ENCODE measurements at regions not wholly inside any gene's neighbourhood (a gene's known extent, or its start where the extent isn't known, plus 50 kb on each side); places are given as distances from the start of the nearest gene placed in this dataset.

- no peaks in the 10 kb centered on the region for H3K4me1 ChIP-seq (ENCODE audit: control insufficient read depth in 1 of 2, insufficient read depth in 2 of 2, low read length in 2 of 2)
- peaks cover 0 to 11% of the 10 kb centered on the region in 2 donors for H3K9me3 ChIP-seq (ENCODE audit: control insufficient read depth in 1 of 2, low read length in 2 of 2)
- H3K4me3 ChIP-seq (ENCODE audit: low read depth in 1 of 2, low read length in 2 of 2): no peak overlapping the region
- no peak overlapping the region for H3K27ac ChIP-seq (ENCODE audit: low read depth, low read length)
- no peaks in the 10 kb centered on the region for H3K27me3 ChIP-seq (ENCODE audit: control insufficient read depth in 1 of 2, insufficient read depth in 2 of 2, low read length in 2 of 2)
- H3K9ac ChIP-seq (ENCODE audit: low read depth in 1 of 2, low read length in 2 of 2): no peak overlapping the region
- H3K36me3 ChIP-seq (ENCODE audit: control insufficient read depth in 1 of 2, insufficient read depth in 2 of 2, low read length in 2 of 2): no peaks in the 10 kb centered on the region
Measured at GRCh38 chr19:30752201-30752600, 380.0 kb downstream of the ZNF536 start.

- H3K27me3 ChIP-seq (ENCODE audit: control insufficient read depth in 1 of 2, insufficient read depth in 2 of 2, low read length in 2 of 2): no peaks in the 10 kb centered on the region
- H3K4me1 ChIP-seq (ENCODE audit: control insufficient read depth in 1 of 2, insufficient read depth in 2 of 2, low read length in 2 of 2): no peaks in the 10 kb centered on the region
- H3K36me3 ChIP-seq (ENCODE audit: control insufficient read depth in 1 of 2, insufficient read depth in 2 of 2, low read length in 2 of 2): no peaks in the 10 kb centered on the region
- H3K9ac ChIP-seq (ENCODE audit: low read depth in 1 of 2, low read length in 2 of 2): no peak overlapping the region
- H3K4me3 ChIP-seq (ENCODE audit: low read depth in 1 of 2, low read length in 2 of 2): no peak overlapping the region
- H3K9me3 ChIP-seq (ENCODE audit: control insufficient read depth in 1 of 2, low read length in 2 of 2): peaks cover 0 to 5% of the 10 kb centered on the region in 2 donors
- H3K27ac ChIP-seq (ENCODE audit: low read depth, low read length): no peak overlapping the region
Measured at GRCh38 chr19:30745476-30745985, 373.3 kb downstream of the ZNF536 start.

GRCh38 chr19:30744741-30745475, 372.7 kb downstream of the ZNF536 start:
- Histone ChIP-seq H3K4me1 (ENCODE audit: control insufficient read depth in 1 of 2, insufficient read depth in 2 of 2, low read length in 2 of 2) (no peaks in the 10 kb centered on the region), H3K27ac (ENCODE audit: low read depth, low read length) (no peak overlapping the region), H3K4me3 (ENCODE audit: low read depth in 1 of 2, low read length in 2 of 2) (no peak overlapping the region), H3K36me3 (ENCODE audit: control insufficient read depth in 1 of 2, insufficient read depth in 2 of 2, low read length in 2 of 2) (no peaks in the 10 kb centered on the region), H3K9me3 (ENCODE audit: control insufficient read depth in 1 of 2, low read length in 2 of 2) (no peaks in the 10 kb centered on the region), H3K9ac (ENCODE audit: low read depth in 1 of 2, low read length in 2 of 2) (no peak overlapping the region), H3K27me3 (ENCODE audit: control insufficient read depth in 1 of 2, insufficient read depth in 2 of 2, low read length in 2 of 2) (no peaks in the 10 kb centered on the region)

GRCh38 chr19:30743702-30744101, 371.5 kb downstream of the ZNF536 start:
- H3K27me3 ChIP-seq (ENCODE audit: control insufficient read depth in 1 of 2, insufficient read depth in 2 of 2, low read length in 2 of 2): no peaks in the 10 kb centered on the region
- H3K4me3 ChIP-seq (ENCODE audit: low read depth in 1 of 2, low read length in 2 of 2): no peak overlapping the region
- H3K27ac ChIP-seq (ENCODE audit: low read depth, low read length): no peak overlapping the region
- no peak overlapping the region for H3K9ac ChIP-seq (ENCODE audit: low read depth in 1 of 2, low read length in 2 of 2)
- no peaks in the 10 kb centered on the region for H3K36me3 ChIP-seq (ENCODE audit: control insufficient read depth in 1 of 2, insufficient read depth in 2 of 2, low read length in 2 of 2)
- H3K9me3 ChIP-seq (ENCODE audit: control insufficient read depth in 1 of 2, low read length in 2 of 2): no peaks in the 10 kb centered on the region
- no peaks in the 10 kb centered on the region for H3K4me1 ChIP-seq (ENCODE audit: control insufficient read depth in 1 of 2, insufficient read depth in 2 of 2, low read length in 2 of 2)

GRCh38 chr19:30743011-30743410, 370.8 kb downstream of the ZNF536 start:
- Histone ChIP-seq H3K27me3 (ENCODE audit: control insufficient read depth in 1 of 2, insufficient read depth in 2 of 2, low read length in 2 of 2) (no peaks in the 10 kb centered on the region), H3K9ac (ENCODE audit: low read depth in 1 of 2, low read length in 2 of 2) (no peak overlapping the region), H3K4me1 (ENCODE audit: control insufficient read depth in 1 of 2, insufficient read depth in 2 of 2, low read length in 2 of 2) (no peaks in the 10 kb centered on the region), H3K27ac (ENCODE audit: low read depth, low read length) (no peak overlapping the region), H3K36me3 (ENCODE audit: control insufficient read depth in 1 of 2, insufficient read depth in 2 of 2, low read length in 2 of 2) (no peaks in the 10 kb centered on the region), H3K9me3 (ENCODE audit: control insufficient read depth in 1 of 2, low read length in 2 of 2) (no peaks in the 10 kb centered on the region), H3K4me3 (ENCODE audit: low read depth in 1 of 2, low read length in 2 of 2) (no peak overlapping the region)

- Histone ChIP-seq H3K36me3 (ENCODE audit: control insufficient read depth in 1 of 2, insufficient read depth in 2 of 2, low read length in 2 of 2) (no peaks in the 10 kb centered on the region), H3K27ac (ENCODE audit: low read depth, low read length) (no peak overlapping the region), H3K27me3 (ENCODE audit: control insufficient read depth in 1 of 2, insufficient read depth in 2 of 2, low read length in 2 of 2) (no peaks in the 10 kb centered on the region), H3K9me3 (ENCODE audit: control insufficient read depth in 1 of 2, low read length in 2 of 2) (no peaks in the 10 kb centered on the region), H3K9ac (ENCODE audit: low read depth in 1 of 2, low read length in 2 of 2) (no peak overlapping the region), H3K4me3 (ENCODE audit: low read depth in 1 of 2, low read length in 2 of 2) (no peak overlapping the region), H3K4me1 (ENCODE audit: control insufficient read depth in 1 of 2, insufficient read depth in 2 of 2, low read length in 2 of 2) (no peaks in the 10 kb centered on the region)
Measured at GRCh38 chr19:30742406-30742938, 370.3 kb downstream of the ZNF536 start.

- Histone ChIP-seq H3K4me3 (ENCODE audit: low read depth in 1 of 2, low read length in 2 of 2) (no peak overlapping the region), H3K27ac (ENCODE audit: low read depth, low read length) (no peak overlapping the region), H3K9me3 (ENCODE audit: control insufficient read depth in 1 of 2, low read length in 2 of 2) (no peaks in the 10 kb centered on the region), H3K9ac (ENCODE audit: low read depth in 1 of 2, low read length in 2 of 2) (no peak overlapping the region), H3K4me1 (ENCODE audit: control insufficient read depth in 1 of 2, insufficient read depth in 2 of 2, low read length in 2 of 2) (no peaks in the 10 kb centered on the region), H3K36me3 (ENCODE audit: control insufficient read depth in 1 of 2, insufficient read depth in 2 of 2, low read length in 2 of 2) (no peaks in the 10 kb centered on the region), H3K27me3 (ENCODE audit: control insufficient read depth in 1 of 2, insufficient read depth in 2 of 2, low read length in 2 of 2) (no peaks in the 10 kb centered on the region)
Measured at GRCh38 chr19:30741566-30741965, 369.4 kb downstream of the ZNF536 start.

GRCh38 chr19:30739394-30739793, 367.2 kb downstream of the ZNF536 start:
- H3K36me3 ChIP-seq (ENCODE audit: control insufficient read depth in 1 of 2, insufficient read depth in 2 of 2, low read length in 2 of 2): no peaks in the 10 kb centered on the region
- no peak overlapping the region for H3K4me3 ChIP-seq (ENCODE audit: low read depth in 1 of 2, low read length in 2 of 2)
- H3K27me3 ChIP-seq (ENCODE audit: control insufficient read depth in 1 of 2, insufficient read depth in 2 of 2, low read length in 2 of 2): no peaks in the 10 kb centered on the region
- H3K4me1 ChIP-seq (ENCODE audit: control insufficient read depth in 1 of 2, insufficient read depth in 2 of 2, low read length in 2 of 2): no peaks in the 10 kb centered on the region
- H3K27ac ChIP-seq (ENCODE audit: low read depth, low read length): no peak overlapping the region
- H3K9me3 ChIP-seq (ENCODE audit: control insufficient read depth in 1 of 2, low read length in 2 of 2): no peaks in the 10 kb centered on the region
- no peak overlapping the region for H3K9ac ChIP-seq (ENCODE audit: low read depth in 1 of 2, low read length in 2 of 2)

- H3K9ac ChIP-seq (ENCODE audit: low read depth in 1 of 2, low read length in 2 of 2): no peak overlapping the region
- H3K36me3 ChIP-seq (ENCODE audit: control insufficient read depth in 1 of 2, insufficient read depth in 2 of 2, low read length in 2 of 2): no peaks in the 10 kb centered on the region
- H3K4me1 ChIP-seq (ENCODE audit: control insufficient read depth in 1 of 2, insufficient read depth in 2 of 2, low read length in 2 of 2): no peaks in the 10 kb centered on the region
- H3K9me3 ChIP-seq (ENCODE audit: control insufficient read depth in 1 of 2, low read length in 2 of 2): no peaks in the 10 kb centered on the region
- H3K27ac ChIP-seq (ENCODE audit: low read depth, low read length): no peak overlapping the region
- no peaks in the 10 kb centered on the region for H3K27me3 ChIP-seq (ENCODE audit: control insufficient read depth in 1 of 2, insufficient read depth in 2 of 2, low read length in 2 of 2)
- no peak overlapping the region for H3K4me3 ChIP-seq (ENCODE audit: low read depth in 1 of 2, low read length in 2 of 2)
Measured at GRCh38 chr19:30738047-30738446, 365.9 kb downstream of the ZNF536 start.

GRCh38 chr19:30734669-30735068, 362.5 kb downstream of the ZNF536 start:
- Histone ChIP-seq H3K9ac (ENCODE audit: low read depth in 1 of 2, low read length in 2 of 2) (no peak overlapping the region), H3K9me3 (ENCODE audit: control insufficient read depth in 1 of 2, low read length in 2 of 2) (no peaks in the 10 kb centered on the region), H3K27me3 (ENCODE audit: control insufficient read depth in 1 of 2, insufficient read depth in 2 of 2, low read length in 2 of 2) (no peaks in the 10 kb centered on the region), H3K36me3 (ENCODE audit: control insufficient read depth in 1 of 2, insufficient read depth in 2 of 2, low read length in 2 of 2) (no peaks in the 10 kb centered on the region), H3K4me1 (ENCODE audit: control insufficient read depth in 1 of 2, insufficient read depth in 2 of 2, low read length in 2 of 2) (no peaks in the 10 kb centered on the region), H3K27ac (ENCODE audit: low read depth, low read length) (no peak overlapping the region), H3K4me3 (ENCODE audit: low read depth in 1 of 2, low read length in 2 of 2) (no peak overlapping the region)
